DMS153 treated with DMSO at 0.1 percent for 48 hours (cell line): ENCODE measurements at regions not wholly inside any gene's neighbourhood (a gene's known extent, or its start where the extent isn't known, plus 50 kb on each side); places are given as distances from the start of the nearest gene placed in this dataset.
"Not testable (repeated sequence)": the region's sequence is repeated elsewhere in the genome, so short reads cannot be mapped to it uniquely, and the experiment has no call there.

Experiments
- DNase-seq: peaks from one replicate; lab custom pipeline; 2025; ENCODE audit not compliant: unreplicated experiment; lab: John Stamatoyannopoulos, UW

GRCh38 chr6:115814907-115815306 lies 245.8 kb downstream of the FRK start:
- DNase-seq, result no peak

GRCh38 chr6:115811541-115811940 lies 249.2 kb downstream of the FRK start:
- no peak for DNase-seq

- DNase-seq, result no peak
Measured at GRCh38 chr6:115798229-115798628, 262.5 kb downstream of the FRK start.

- DNase-seq, result no peak
Measured at GRCh38 chr6:115796829-115797228, 263.9 kb downstream of the FRK start.

- DNase-seq, result no peak
Measured at GRCh38 chr6:115796061-115796460, 264.6 kb downstream of the FRK start.

- no peak for DNase-seq
Measured at GRCh38 chr6:115783402-115784061, 277.2 kb downstream of the FRK start.

GRCh38 chr6:115782612-115783011 lies 278.1 kb downstream of the FRK start:
- no peak for DNase-seq

- DNase-seq, result no peak
Measured at GRCh38 chr6:115773741-115774140, 286.9 kb downstream of the FRK start.

- DNase-seq, result no peak
Measured at GRCh38 chr6:115770851-115771250, 289.8 kb downstream of the FRK start.

- no peak for DNase-seq
Measured at GRCh38 chr6:115768500-115768899, 292.2 kb downstream of the FRK start.

GRCh38 chr6:115767931-115768330 lies 292.8 kb downstream of the FRK start:
- DNase-seq, result no peak

GRCh38 chr6:115766745-115767462 lies 293.8 kb downstream of the FRK start:
- no peak for DNase-seq

GRCh38 chr6:115765966-115766365 lies 294.7 kb downstream of the FRK start:
- no peak for DNase-seq

- DNase-seq, result no peak
Measured at GRCh38 chr6:115759051-115759450, 301.6 kb downstream of the FRK start.

GRCh38 chr6:115753446-115753845 lies 307.2 kb downstream of the FRK start:
- no peak for DNase-seq

GRCh38 chr6:115750946-115751345 lies 309.7 kb downstream of the FRK start:
- no peak for DNase-seq

GRCh38 chr6:115750292-115750691 lies 310.4 kb downstream of the FRK start:
- no peak for DNase-seq

- DNase-seq, result no peak
Measured at GRCh38 chr6:115747719-115748118, 313.0 kb downstream of the FRK start.

GRCh38 chr6:115746583-115746982 lies 314.1 kb downstream of the FRK start:
- not testable (repeated sequence) for DNase-seq

GRCh38 chr6:115740907-115741306 lies 319.8 kb downstream of the FRK start:
- no peak for DNase-seq

- DNase-seq, result no peak
Measured at GRCh38 chr6:115735610-115736009, 325.1 kb downstream of the FRK start.

- DNase-seq, result no peak
Measured at GRCh38 chr6:115733426-115733825, 327.3 kb downstream of the FRK start.

GRCh38 chr6:115729036-115729435 lies 331.7 kb downstream of the FRK start:
- no peak for DNase-seq
